OCI-LY7 (cell line): ENCODE measurements at regions not wholly inside any gene's neighbourhood (a gene's known extent, or its start where the extent isn't known, plus 50 kb on each side); places are given as distances from the start of the nearest gene placed in this dataset.

Experiments
- BruUV-seq: library from RNA; stranded (reverse); fragments of 400-500 nt; replicated peaks from 2 replicates; lab custom pipeline; 2021; lab: Mats Ljungman, UMichigan
- CTCF ChIA-PET: fragments of 300-600 bp; sonication (Branson Sonifier 250); formaldehyde crosslinking; loops from one replicate; lab custom pipeline; 2022; ENCODE audit warnings: antibody characterized with exemption; ENCODE audit not compliant: unreplicated experiment; lab: Charles Lee
- POLR2A ChIA-PET: fragments of 300-600 bp; sonication (Branson Sonifier 250); formaldehyde crosslinking; loops from one replicate; lab custom pipeline; 2022; ENCODE audit warnings: antibody characterized with exemption; lab: Charles Lee
- DNase-seq: peaks from one replicate; pipeline ENCODE4 v3.0.0-alpha.2; 2015; ENCODE audit warnings: low spot score
- H2AFZ ChIP-seq: fragments of 200-600 bp; sonication (generic), shearing (Covaris generic); 2 replicates; pipeline ENCODE4 v1.6.1; 2014; ENCODE audit warnings: mild to moderate bottlenecking, antibody characterized with exemption, low read length, moderate library complexity
- H3K27ac ChIP-seq: fragments of 200-600 bp; sonication (generic); 2 replicates; pipeline ENCODE4 v1.5.1; 2014; ENCODE audit warnings: mixed run types, low read depth, mild to moderate bottlenecking, moderate library complexity, low read length, inconsistent platforms; ENCODE audit not compliant: poor library complexity, severe bottlenecking
- H3K36me3 ChIP-seq: fragments of 200-600 bp; sonication (generic); 2 replicates; pipeline ENCODE4 v1.6.1; 2014; ENCODE audit warnings: mild to moderate bottlenecking, antibody characterized with exemption, low read length, moderate library complexity, mixed read lengths; ENCODE audit not compliant: insufficient read depth
- H3K4me1 ChIP-seq: fragments of 200-600 bp; sonication (generic); 2 replicates; pipeline ENCODE4 v1.5.1; 2014; ENCODE audit warnings: mild to moderate bottlenecking, low read length; ENCODE audit not compliant: insufficient read depth, poor library complexity, severe bottlenecking
- H3K4me2 ChIP-seq: fragments of 200-600 bp; sonication (generic); 2 replicates; pipeline ENCODE4 v1.6.1; 2014; ENCODE audit warnings: mild to moderate bottlenecking, low read length
- H3K4me3 ChIP-seq: fragments of 200-600 bp; sonication (generic); 2 replicates; pipeline ENCODE4 v1.5.1; 2014; ENCODE audit warnings: mild to moderate bottlenecking, low read depth, low read length; ENCODE audit not compliant: poor library complexity, severe bottlenecking
- H3K79me2 ChIP-seq: fragments of 200-600 bp; sonication (generic); 2 replicates; pipeline ENCODE4 v1.6.1; 2016; ENCODE audit warnings: low read depth, mild to moderate bottlenecking, low read length, moderate library complexity, mixed read lengths; ENCODE audit not compliant: insufficient read depth
- H3K9me2 ChIP-seq: fragments of 200-600 bp; sonication (generic); 2 replicates; pipeline ENCODE4 v1.6.1; 2016; ENCODE audit warnings: mild to moderate bottlenecking, low read length, mixed read lengths; ENCODE audit not compliant: insufficient read depth
- H3K9me3 ChIP-seq: fragments of 200-600 bp; sonication (generic); 2 replicates; pipeline ENCODE4 v1.6.1; 2014; ENCODE audit warnings: mild to moderate bottlenecking, mixed run types, low read length, mixed read lengths
- H4K20me1 ChIP-seq: fragments of 200-600 bp; sonication (generic); 2 replicates; pipeline ENCODE4 v1.6.1; 2014; ENCODE audit warnings: mild to moderate bottlenecking, antibody characterized with exemption, low read length, moderate library complexity, mixed read lengths; ENCODE audit not compliant: insufficient read depth
- EZH2phosphoT487 ChIP-seq: fragments of 200-600 bp; sonication (generic); IDR thresholded peaks from 2 replicates; pipeline ENCODE4 v1.6.1; 2018; ENCODE audit warnings: low read depth, borderline replicate concordance, mild to moderate bottlenecking, mixed run types, antibody characterized with exemption, low read length, moderate library complexity, mixed read lengths
- intact Hi-C: fragments of 100-400 bp; cut with micrococcal nuclease; formaldehyde crosslinking; loops from one replicate; pipeline ENCODE4 v1.10.0; 2022; ENCODE audit not compliant: unreplicated experiment
- TF ChIP-seq, protein P1 (sequence below): fragments of 200-600 bp; sonication (generic); conservative IDR thresholded peaks from 2 replicates; pipeline ENCODE4 v1.5.1; 2014; ENCODE audit warnings: mild to moderate bottlenecking, antibody characterized with exemption, low read length, moderate library complexity, mixed read lengths

DNA sequence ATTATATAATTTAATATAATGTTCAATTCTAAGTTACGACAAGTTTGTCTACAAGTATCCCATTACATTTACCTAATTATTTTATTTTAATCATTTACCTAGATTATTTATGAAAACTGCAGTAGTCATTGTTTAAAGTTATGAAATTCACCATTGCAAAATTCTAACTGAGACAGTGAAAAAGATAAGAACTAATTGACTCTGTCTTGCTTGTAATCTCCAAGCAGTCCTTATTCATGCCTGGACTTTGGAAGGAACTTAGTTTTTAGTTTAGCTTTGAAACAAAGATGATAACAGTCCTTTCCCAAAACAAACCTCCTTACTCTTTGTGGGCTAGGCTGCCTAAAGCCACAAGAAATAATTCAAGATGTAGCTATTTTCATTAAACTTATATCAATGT lies 165.0 kb downstream of the SUCNR1 start:
- Histone ChIP-seq H3K9me3 (peaks cover 24% of the 10 kb centered on the region), H2AFZ (no peak overlapping the region), H3K4me3 (no peak overlapping the region), H3K4me1 (no peaks in the 10 kb centered on the region), H3K27ac (no peak overlapping the region), H3K36me3 (no peaks in the 10 kb centered on the region), H3K4me2 (no peak overlapping the region), H3K9me2 (no peaks in the 10 kb centered on the region), H3K79me2 (no peaks in the 10 kb centered on the region), H4K20me1 (no peaks in the 10 kb centered on the region)
- TF ChIP-seq EZH2phosphoT487 = no peak
- TF ChIP-seq, protein P1, sequence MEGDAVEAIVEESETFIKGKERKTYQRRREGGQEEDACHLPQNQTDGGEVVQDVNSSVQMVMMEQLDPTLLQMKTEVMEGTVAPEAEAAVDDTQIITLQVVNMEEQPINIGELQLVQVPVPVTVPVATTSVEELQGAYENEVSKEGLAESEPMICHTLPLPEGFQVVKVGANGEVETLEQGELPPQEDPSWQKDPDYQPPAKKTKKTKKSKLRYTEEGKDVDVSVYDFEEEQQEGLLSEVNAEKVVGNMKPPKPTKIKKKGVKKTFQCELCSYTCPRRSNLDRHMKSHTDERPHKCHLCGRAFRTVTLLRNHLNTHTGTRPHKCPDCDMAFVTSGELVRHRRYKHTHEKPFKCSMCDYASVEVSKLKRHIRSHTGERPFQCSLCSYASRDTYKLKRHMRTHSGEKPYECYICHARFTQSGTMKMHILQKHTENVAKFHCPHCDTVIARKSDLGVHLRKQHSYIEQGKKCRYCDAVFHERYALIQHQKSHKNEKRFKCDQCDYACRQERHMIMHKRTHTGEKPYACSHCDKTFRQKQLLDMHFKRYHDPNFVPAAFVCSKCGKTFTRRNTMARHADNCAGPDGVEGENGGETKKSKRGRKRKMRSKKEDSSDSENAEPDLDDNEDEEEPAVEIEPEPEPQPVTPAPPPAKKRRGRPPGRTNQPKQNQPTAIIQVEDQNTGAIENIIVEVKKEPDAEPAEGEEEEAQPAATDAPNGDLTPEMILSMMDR = no peak
- no TSS peak for BruUV-seq
- ChIA-PET CTCF (no interaction called here), POLR2A (no interaction called here)
- no peak for DNase-seq
- intact Hi-C loops = no loop called here

DNA sequence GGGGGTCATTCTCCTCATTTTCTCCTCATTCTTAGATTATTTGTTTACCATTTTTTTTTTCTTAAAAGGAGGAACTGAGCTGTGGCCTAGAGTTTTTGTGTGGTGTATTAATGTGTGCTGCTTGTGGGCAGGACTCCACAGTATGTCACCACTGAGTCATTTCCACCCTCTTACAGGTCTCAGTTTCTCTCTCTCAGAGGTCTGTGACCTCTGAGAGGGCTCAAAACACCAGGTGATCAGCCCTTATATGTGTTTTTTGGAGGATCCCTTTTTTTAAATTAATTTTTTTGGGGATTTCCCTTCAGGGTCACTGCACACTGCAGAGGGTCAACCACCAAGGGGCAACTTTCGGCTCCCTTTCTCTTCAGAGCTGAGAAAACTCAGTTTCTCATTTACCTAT lies 166.4 kb downstream of the SUCNR1 start:
- DNase-seq = no peak
- Histone ChIP-seq H3K9me3 (peaks cover 24% of the 10 kb centered on the region), H3K27ac (no peak overlapping the region), H3K4me2 (no peak overlapping the region), H2AFZ (no peak overlapping the region), H3K4me1 (no peaks in the 10 kb centered on the region), H3K9me2 (no peaks in the 10 kb centered on the region), H3K4me3 (no peak overlapping the region), H4K20me1 (no peaks in the 10 kb centered on the region), H3K79me2 (no peaks in the 10 kb centered on the region), H3K36me3 (no peaks in the 10 kb centered on the region)
- POLR2A ChIA-PET = interaction anchor here (0.6 kb wide), 1 partner anchor 79 kb away, joined by 3 read pairs; no protein-coding TSS in a partner anchor
- intact Hi-C loops = no loop called here
- no TSS peak for BruUV-seq
- TF ChIP-seq, protein P1 = no peak
- TF ChIP-seq EZH2phosphoT487 = no peak
- CTCF ChIA-PET = no interaction called here

DNA sequence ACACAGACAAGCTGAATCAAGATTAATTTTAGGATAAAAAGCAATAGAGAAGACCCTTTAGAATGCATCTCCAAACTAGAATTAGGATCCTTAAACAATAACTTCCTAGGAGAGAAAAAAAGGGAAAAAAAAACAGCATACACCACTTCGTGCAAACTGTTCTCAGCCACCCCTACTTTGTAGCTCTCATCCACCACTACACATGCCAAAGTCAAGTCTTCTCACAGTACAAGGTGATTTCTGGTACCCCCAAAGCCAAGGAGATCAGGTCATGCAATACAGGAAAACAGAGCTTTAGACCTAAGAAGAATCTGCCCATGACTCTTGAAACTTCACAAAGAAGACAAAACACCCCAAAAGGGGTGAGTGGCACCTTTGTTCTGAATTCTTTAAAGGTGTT lies 166.9 kb downstream of the SUCNR1 start:
- no peak overlapping the region for H3K4me3 ChIP-seq
- no TSS peak for BruUV-seq

More for the DNA sequence above, 166.9 kb downstream of the SUCNR1 start:
- no peak for DNase-seq
- ChIA-PET CTCF (no interaction called here), POLR2A (interaction anchor here (0.6 kb wide), 1 partner anchor 78 kb away, joined by 3 read pairs; no protein-coding TSS in a partner anchor)
- no peak for TF ChIP-seq EZH2phosphoT487
- TF ChIP-seq, protein P1 = no peak
- Histone ChIP-seq H3K4me2 (no peak overlapping the region), H3K4me1 (no peaks in the 10 kb centered on the region), H4K20me1 (no peaks in the 10 kb centered on the region), H3K36me3 (no peaks in the 10 kb centered on the region), H3K79me2 (no peaks in the 10 kb centered on the region), H3K9me3 (peaks cover 24% of the 10 kb centered on the region), H3K9me2 (no peaks in the 10 kb centered on the region), H2AFZ (no peak overlapping the region), H3K27ac (no peak overlapping the region)
- intact Hi-C loops = no loop called here
